ENCODE measurements at regions not wholly inside any gene's neighbourhood (a gene's known extent, or its start where the extent isn't known, plus 50 kb on each side); places are given as distances from the start of the nearest gene placed in this dataset.

GRCh38 chr15:60079210-60079609, 75.1 kb downstream of the FOXB1 start:
- no peak for DNase-seq (ENCODE audit: low spot score in 2 of 2)
- no peak for ATAC-seq (replicated peaks; ENCODE audit: extremely low read depth, poor library complexity, severe bottlenecking)
- no peaks in the 10 kb centered on the region for H3K36me3 Mint-ChIP-seq (ENCODE audit: insufficient read depth)
- no peak overlapping the region for H3K27ac Mint-ChIP-seq (ENCODE audit: low read depth)
- H3K27me3 Mint-ChIP-seq: no peaks in the 10 kb centered on the region
- H3K9me3 Mint-ChIP-seq: no peaks in the 10 kb centered on the region
- no peaks in the 10 kb centered on the region for H3K4me1 Mint-ChIP-seq
- no peak overlapping the region for H3K4me3 Mint-ChIP-seq

DNA sequence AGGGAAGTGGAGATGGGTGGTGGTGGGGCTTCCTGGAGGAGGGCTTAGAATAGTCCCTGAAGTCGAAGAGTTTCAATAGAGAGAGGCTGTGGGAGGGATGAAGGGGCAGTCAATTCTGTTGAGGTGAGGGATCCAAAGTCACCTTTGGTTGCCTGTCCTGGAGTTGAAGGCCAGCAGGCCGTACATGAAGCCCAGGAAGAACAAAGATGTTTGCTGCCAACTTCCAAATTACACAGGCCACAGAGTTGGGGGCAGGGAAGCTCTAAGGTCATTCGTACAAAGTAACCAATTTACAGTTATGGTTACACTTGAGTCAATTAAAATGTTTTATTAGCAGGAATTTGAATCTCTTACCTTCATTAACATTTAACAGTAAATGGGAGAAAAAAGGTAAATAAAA, 77.9 kb downstream of the FOXB1 start:
- no peaks in the 10 kb centered on the region for H3K36me3 Mint-ChIP-seq (ENCODE audit: insufficient read depth)
- no peaks in the 10 kb centered on the region for H3K27me3 Mint-ChIP-seq
- H3K9me3 Mint-ChIP-seq: no peaks in the 10 kb centered on the region
- H3K4me1 Mint-ChIP-seq: no peaks in the 10 kb centered on the region
- ATAC-seq (replicated peaks; ENCODE audit: extremely low read depth, poor library complexity, severe bottlenecking): no peak
- no peak overlapping the region for H3K27ac Mint-ChIP-seq (ENCODE audit: low read depth)
- no peak overlapping the region for H3K4me3 Mint-ChIP-seq
- no peak for DNase-seq (ENCODE audit: low spot score in 2 of 2)

DNA sequence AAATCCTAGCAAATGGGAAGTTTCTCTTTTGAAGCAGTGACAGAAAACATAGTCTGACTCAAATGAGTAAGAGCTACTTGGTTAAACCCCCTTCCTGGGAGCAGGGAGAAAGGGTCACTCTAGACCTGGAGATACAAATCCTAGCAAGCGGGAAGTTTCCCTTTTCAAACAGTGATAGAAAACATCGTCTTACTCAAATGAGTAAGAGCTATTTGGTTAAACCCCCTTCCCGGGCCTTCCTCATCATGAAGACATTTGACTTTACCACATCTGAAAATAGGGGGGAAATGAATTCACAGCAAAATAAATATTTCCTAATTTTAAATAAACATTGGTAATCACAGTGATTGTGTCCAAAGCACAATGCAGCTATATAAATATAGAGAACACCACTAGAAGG, 79.2 kb downstream of the FOXB1 start:
- ATAC-seq (replicated peaks; ENCODE audit: extremely low read depth, poor library complexity, severe bottlenecking): no peak
- no peak overlapping the region for H3K27ac Mint-ChIP-seq (ENCODE audit: low read depth)
- H3K4me1 Mint-ChIP-seq: no peaks in the 10 kb centered on the region
- H3K9me3 Mint-ChIP-seq: no peaks in the 10 kb centered on the region
- no peak overlapping the region for H3K4me3 Mint-ChIP-seq
- H3K36me3 Mint-ChIP-seq (ENCODE audit: insufficient read depth): no peaks in the 10 kb centered on the region
- peaks cover 7% of the 10 kb centered on the region for H3K27me3 Mint-ChIP-seq
- DNase-seq (ENCODE audit: low spot score in 2 of 2): no peak

DNA sequence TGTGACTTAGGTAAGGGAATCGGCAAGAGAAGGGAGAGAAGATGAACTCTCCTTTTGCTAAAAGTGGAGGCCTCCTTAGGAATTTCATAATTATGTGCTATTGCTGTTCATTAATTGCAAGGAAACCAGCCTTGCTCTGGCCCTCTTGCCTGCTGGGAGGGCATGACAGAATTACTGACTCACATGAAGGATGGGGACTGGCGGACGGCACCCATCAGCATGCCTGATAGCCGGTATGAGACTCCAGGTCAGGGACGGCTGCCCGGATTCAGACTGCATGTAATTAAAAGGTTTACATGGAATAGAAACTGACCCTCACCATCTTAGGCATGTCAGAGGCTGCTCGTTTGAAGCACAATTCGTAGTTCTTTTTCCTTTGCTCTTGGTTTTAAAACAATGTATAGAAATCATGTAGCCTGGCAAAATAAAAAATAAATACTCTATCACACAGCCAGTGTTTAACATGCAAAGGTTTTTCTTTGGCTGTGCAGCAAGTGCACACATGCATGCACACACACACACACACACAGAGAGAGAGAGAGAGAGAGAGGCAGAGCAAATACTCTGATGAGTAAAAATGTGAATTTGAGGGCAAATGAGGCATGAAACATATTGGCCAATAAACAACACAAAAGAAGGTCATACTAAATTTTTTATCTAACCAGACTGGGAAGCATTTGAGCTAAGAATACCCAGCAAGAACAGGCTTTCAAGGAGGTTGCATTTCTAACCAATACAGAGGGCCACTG, 82.7 kb downstream of the FOXB1 start:
- no peak overlapping the region for H3K4me3 Mint-ChIP-seq

GRCh38 chr15:60087561-60087960, 83.5 kb downstream of the FOXB1 start:
- Mint-ChIP-seq H3K27me3 (peaks cover 16% of the 10 kb centered on the region), H3K4me1 (no peaks in the 10 kb centered on the region), H3K4me3 (no peak overlapping the region), H3K9me3 (no peaks in the 10 kb centered on the region), H3K36me3 (ENCODE audit: insufficient read depth) (no peaks in the 10 kb centered on the region), H3K27ac (ENCODE audit: low read depth) (no peak overlapping the region)
- DNase-seq (ENCODE audit: low spot score in 2 of 2): no peak
- ATAC-seq (replicated peaks; ENCODE audit: extremely low read depth, poor library complexity, severe bottlenecking): no peak

More for the DNA sequence above, 82.7 kb downstream of the FOXB1 start:
- H3K9me3 Mint-ChIP-seq: no peaks in the 10 kb centered on the region
- no peaks in the 10 kb centered on the region for H3K4me1 Mint-ChIP-seq
- no peak overlapping the region for H3K27ac Mint-ChIP-seq (ENCODE audit: low read depth)
- H3K27me3 Mint-ChIP-seq: peaks cover 16% of the 10 kb centered on the region
- DNase-seq (ENCODE audit: low spot score in 2 of 2) (no peak), ATAC-seq (replicated peaks; ENCODE audit: extremely low read depth, poor library complexity, severe bottlenecking) (no peak)
- no peaks in the 10 kb centered on the region for H3K36me3 Mint-ChIP-seq (ENCODE audit: insufficient read depth)

- Mint-ChIP-seq H3K27ac (ENCODE audit: low read depth) (no peak overlapping the region), H3K4me3 (no peak overlapping the region), H3K9me3 (no peaks in the 10 kb centered on the region), H3K36me3 (ENCODE audit: insufficient read depth) (no peaks in the 10 kb centered on the region), H3K4me1 (no peaks in the 10 kb centered on the region), H3K27me3 (peaks cover 16% of the 10 kb centered on the region)
- DNase-seq (ENCODE audit: low spot score in 2 of 2) (no peak), ATAC-seq (replicated peaks; ENCODE audit: extremely low read depth, poor library complexity, severe bottlenecking) (no peak)
Measured at GRCh38 chr15:60090747-60091146, 86.6 kb downstream of the FOXB1 start.

DNA sequence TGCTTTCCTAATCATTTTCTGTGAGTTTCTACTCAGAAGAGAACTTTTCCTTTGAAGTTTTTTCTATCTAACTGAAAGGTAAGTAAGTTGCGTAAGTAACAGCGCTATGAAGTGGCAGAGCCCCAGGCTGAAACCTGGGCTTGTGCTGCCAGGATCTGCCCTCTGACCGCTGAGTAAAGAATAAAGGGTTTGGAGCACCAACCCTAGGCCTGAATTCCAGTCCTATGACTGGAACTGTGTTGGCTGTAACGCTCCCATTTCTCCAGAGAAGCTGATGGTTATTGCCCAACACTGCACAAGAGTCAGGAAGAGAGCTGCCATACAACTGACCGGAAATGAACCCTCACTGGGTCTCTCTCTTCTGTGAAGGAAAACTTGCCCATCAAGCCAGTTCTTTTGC, 87.0 kb downstream of the FOXB1 start:
- no peaks in the 10 kb centered on the region for H3K4me1 Mint-ChIP-seq

GRCh38 chr15:60091911-60092310, 87.8 kb downstream of the FOXB1 start:
- H3K27me3 Mint-ChIP-seq: peaks cover 24% of the 10 kb centered on the region
- ATAC-seq (replicated peaks; ENCODE audit: extremely low read depth, poor library complexity, severe bottlenecking): no peak
- H3K4me3 Mint-ChIP-seq: no peak overlapping the region
- no peaks in the 10 kb centered on the region for H3K36me3 Mint-ChIP-seq (ENCODE audit: insufficient read depth)
- DNase-seq (ENCODE audit: low spot score in 2 of 2): no peak
- no peaks in the 10 kb centered on the region for H3K4me1 Mint-ChIP-seq
- no peak overlapping the region for H3K27ac Mint-ChIP-seq (ENCODE audit: low read depth)
- H3K9me3 Mint-ChIP-seq: no peaks in the 10 kb centered on the region

More for the DNA sequence above, 87.0 kb downstream of the FOXB1 start:
- no peak for DNase-seq (ENCODE audit: low spot score in 2 of 2)
- Mint-ChIP-seq H3K27ac (ENCODE audit: low read depth) (no peak overlapping the region), H3K36me3 (ENCODE audit: insufficient read depth) (no peaks in the 10 kb centered on the region), H3K9me3 (no peaks in the 10 kb centered on the region), H3K27me3 (peaks cover 18% of the 10 kb centered on the region), H3K4me3 (no peak overlapping the region)
- no peak for ATAC-seq (replicated peaks; ENCODE audit: extremely low read depth, poor library complexity, severe bottlenecking)

GRCh38 chr15:60093273-60094067, 89.4 kb downstream of the FOXB1 start:
- H3K4me1 Mint-ChIP-seq: no peaks in the 10 kb centered on the region
- H3K27ac Mint-ChIP-seq (ENCODE audit: low read depth): no peak overlapping the region
- no peaks in the 10 kb centered on the region for H3K9me3 Mint-ChIP-seq
- peaks cover 16% of the 10 kb centered on the region for H3K27me3 Mint-ChIP-seq
- no peak overlapping the region for H3K4me3 Mint-ChIP-seq
- no peaks in the 10 kb centered on the region for H3K36me3 Mint-ChIP-seq (ENCODE audit: insufficient read depth)
- ATAC-seq (replicated peaks; ENCODE audit: extremely low read depth, poor library complexity, severe bottlenecking) (no peak), DNase-seq (ENCODE audit: low spot score in 2 of 2) (no peak)

GRCh38 chr15:60095711-60096110, 91.6 kb downstream of the FOXB1 start:
- Mint-ChIP-seq H3K27ac (ENCODE audit: low read depth) (no peak overlapping the region), H3K36me3 (ENCODE audit: insufficient read depth) (no peaks in the 10 kb centered on the region), H3K4me1 (no peaks in the 10 kb centered on the region), H3K27me3 (peaks cover 19% of the 10 kb centered on the region), H3K4me3 (no peak overlapping the region), H3K9me3 (no peaks in the 10 kb centered on the region)
- no peak for DNase-seq (ENCODE audit: low spot score in 2 of 2)
- no peak for ATAC-seq (replicated peaks; ENCODE audit: extremely low read depth, poor library complexity, severe bottlenecking)

DNA sequence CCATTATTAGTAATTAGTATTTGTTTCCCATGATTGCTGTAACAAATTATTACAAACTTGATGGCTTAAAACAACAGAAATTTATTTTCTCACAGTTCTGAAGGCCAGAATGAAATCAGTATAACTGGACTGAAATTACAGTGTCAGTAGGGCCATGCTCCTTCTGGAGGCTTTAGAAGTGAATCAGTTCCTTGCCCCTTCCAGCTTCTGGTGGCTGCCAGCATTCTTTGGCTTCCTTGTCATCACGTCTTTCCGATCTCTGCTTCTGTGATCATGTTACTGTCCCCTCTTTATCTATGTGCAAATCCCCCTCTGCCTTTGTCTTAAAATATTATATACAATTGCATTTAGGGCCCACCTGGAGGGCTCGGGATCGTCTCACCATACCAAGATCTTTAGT, 92.0 kb downstream of the FOXB1 start:
- Mint-ChIP-seq H3K4me3 (no peak overlapping the region), H3K27ac (ENCODE audit: low read depth) (no peak overlapping the region), H3K27me3 (peaks cover 19% of the 10 kb centered on the region), H3K4me1 (no peaks in the 10 kb centered on the region), H3K36me3 (ENCODE audit: insufficient read depth) (no peaks in the 10 kb centered on the region), H3K9me3 (no peaks in the 10 kb centered on the region)
- DNase-seq (ENCODE audit: low spot score in 2 of 2) (no peak), ATAC-seq (replicated peaks; ENCODE audit: extremely low read depth, poor library complexity, severe bottlenecking) (no peak)

DNA sequence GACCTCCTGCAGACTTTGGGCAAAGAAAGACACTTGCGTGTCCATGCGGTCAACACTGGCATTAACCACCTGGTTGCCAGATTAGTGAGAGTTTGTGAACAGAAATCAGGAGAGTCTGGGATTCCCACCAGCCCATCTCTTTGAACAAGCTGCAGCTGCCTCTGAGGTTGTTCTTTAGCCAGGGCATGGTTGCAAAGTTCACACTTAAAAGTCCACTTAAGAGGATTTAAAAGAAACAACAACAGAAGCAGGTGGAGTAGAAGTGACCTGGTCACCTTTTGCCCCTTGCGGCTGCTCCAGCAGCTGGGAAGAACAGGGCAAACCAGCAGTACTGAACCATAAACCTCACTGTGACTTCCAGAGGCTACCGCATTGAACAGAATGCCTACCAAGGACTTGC, 97.3 kb downstream of the FOXB1 start:
- H3K4me1 Mint-ChIP-seq: no peaks in the 10 kb centered on the region
- H3K27me3 Mint-ChIP-seq: peaks cover 25% of the 10 kb centered on the region
- ATAC-seq (replicated peaks; ENCODE audit: extremely low read depth, poor library complexity, severe bottlenecking): no peak
- no peak overlapping the region for H3K4me3 Mint-ChIP-seq
- DNase-seq (ENCODE audit: low spot score in 2 of 2): no peak
- H3K36me3 Mint-ChIP-seq (ENCODE audit: insufficient read depth): no peaks in the 10 kb centered on the region
- H3K27ac Mint-ChIP-seq (ENCODE audit: low read depth): no peak overlapping the region
- no peaks in the 10 kb centered on the region for H3K9me3 Mint-ChIP-seq

GRCh38 chr15:60102748-60103147, 98.6 kb downstream of the FOXB1 start:
- DNase-seq (ENCODE audit: low spot score in 2 of 2): no peak
- H3K4me3 Mint-ChIP-seq: no peak overlapping the region

More at GRCh38 chr15:60102748-60103147, 98.6 kb downstream of the FOXB1 start:
- Mint-ChIP-seq H3K36me3 (ENCODE audit: insufficient read depth) (no peaks in the 10 kb centered on the region), H3K4me1 (no peaks in the 10 kb centered on the region), H3K9me3 (no peaks in the 10 kb centered on the region), H3K27me3 (peaks cover 34% of the 10 kb centered on the region), H3K27ac (ENCODE audit: low read depth) (no peak overlapping the region)
- ATAC-seq (replicated peaks; ENCODE audit: extremely low read depth, poor library complexity, severe bottlenecking): no peak
